Hepatocyte (in vitro differentiated cells): ENCODE measurements at regions not wholly inside any gene's neighbourhood (a gene's known extent, or its start where the extent isn't known, plus 50 kb on each side); places are given as distances from the start of the nearest gene placed in this dataset.

Experiments used
- DNase-seq: peaks from one replicate; pipeline ENCODE4 v3.0.0-alpha.2; 2016; ENCODE audit warnings: low spot score
- H2AFZ ChIP-seq: fragments of 200-600 bp; sonication (generic); 2 replicates; pipeline ENCODE4 v1.6.0; 2016; ENCODE audit warnings: antibody characterized with exemption, mild to moderate bottlenecking
- H3K27ac ChIP-seq: fragments of 200-600 bp; sonication (generic); 2 replicates; pipeline ENCODE4 v1.5.1; 2016; ENCODE audit warnings: mild to moderate bottlenecking
- H3K27me3 ChIP-seq: fragments of 200-600 bp; sonication (generic); 2 replicates; pipeline ENCODE4 v1.6.1; 2016
- H3K36me3 ChIP-seq: fragments of 200-600 bp; sonication (generic); replicated peaks from 2 replicates; pipeline ENCODE4 v1.5.1; 2016; ENCODE audit warnings: low read depth; ENCODE audit not compliant: insufficient read depth
- H3K4me1 ChIP-seq: fragments of 200-600 bp; sonication (generic); 2 replicates; pipeline ENCODE4 v1.5.1; 2016; ENCODE audit warnings: mild to moderate bottlenecking, moderate library complexity; ENCODE audit not compliant: insufficient read depth
- H3K4me2 ChIP-seq: fragments of 200-600 bp; sonication (generic); 2 replicates; pipeline ENCODE4 v1.6.0; 2016
- H3K4me3 ChIP-seq: fragments of 200-600 bp; sonication (generic); 2 replicates; pipeline ENCODE4 v1.5.1; 2016; ENCODE audit warnings: mild to moderate bottlenecking
- H3K79me2 ChIP-seq: fragments of 200-600 bp; sonication (generic); 2 replicates; pipeline ENCODE4 v1.6.0; 2017; ENCODE audit warnings: mild to moderate bottlenecking
- H3K9me2 ChIP-seq: fragments of 200-600 bp; sonication (generic); replicated peaks from 2 replicates; pipeline ENCODE4 v1.6.0; 2017; ENCODE audit warnings: mild to moderate bottlenecking; ENCODE audit not compliant: insufficient read depth
- H3K9me3 ChIP-seq: fragments of 200-600 bp; sonication (generic); 2 replicates; pipeline ENCODE4 v1.5.1; 2016; ENCODE audit warnings: low read depth, mild to moderate bottlenecking
- H4K20me1 ChIP-seq: fragments of 200-600 bp; sonication (generic); 2 replicates; pipeline ENCODE4 v1.6.0; 2016; ENCODE audit warnings: mild to moderate bottlenecking; ENCODE audit not compliant: insufficient read depth, poor library complexity, severe bottlenecking
- CTCF ChIP-seq: fragments of 200-600 bp; sonication (generic); IDR thresholded peaks from 2 replicates; pipeline ENCODE4 v1.5.1; 2016; ENCODE audit warnings: antibody characterized with exemption, mild to moderate bottlenecking; ENCODE audit not compliant: poor library complexity
- EZH2 ChIP-seq: fragments of 200-600 bp; sonication (generic); IDR thresholded peaks from 2 replicates; pipeline ENCODE4 v1.6.1; 2016; ENCODE audit warnings: antibody characterized with exemption, mild to moderate bottlenecking, borderline replicate concordance
- EZH2phosphoT487 ChIP-seq: fragments of 200-600 bp; sonication (generic); IDR thresholded peaks from one replicate; pipeline ENCODE4 v1.6.1; 2018; ENCODE audit warnings: antibody characterized with exemption, mild to moderate bottlenecking, low read depth, moderate library complexity; ENCODE audit not compliant: unreplicated experiment, severe bottlenecking
- WGBS: methylation state at CpG from one replicate; pipeline ENCODE4 v1.1.6; 2016; ENCODE audit warnings: low lambda C conversion rate; ENCODE audit errors: missing lambda C conversion rate; 5-methylcytosine and 5-hydroxymethylcytosine counted together

GRCh38 chr17:79223953-79224352 is 149.3 kb downstream of the ENGASE start:
- TF ChIP-seq EZH2phosphoT487 (no peak), CTCF (no peak), EZH2 (no peak)
- Histone ChIP-seq H3K27me3 (peaks cover 48% of the 10 kb centered on the region), H2AFZ (no peak overlapping the region), H3K9me2 (no peaks in the 10 kb centered on the region), H3K36me3 (no peaks in the 10 kb centered on the region), H3K4me1 (no peaks in the 10 kb centered on the region), H3K4me2 (no peak overlapping the region), H3K4me3 (no peak overlapping the region), H3K79me2 (no peaks in the 10 kb centered on the region), H3K27ac (no peak overlapping the region), H4K20me1 (no peaks in the 10 kb centered on the region), H3K9me3 (no peaks in the 10 kb centered on the region)
- 74% methylated on average over 8 of the region's 8 CpGs for WGBS
- DNase-seq: no peak

- TF ChIP-seq CTCF (no peak), EZH2 (no peak), EZH2phosphoT487 (no peak)
- DNase-seq: no peak
- peaks cover 50% of the 10 kb centered on the region for H3K27me3 ChIP-seq
Observed at GRCh38 chr17:79223471-79223870, 148.8 kb downstream of the ENGASE start.

GRCh38 chr17:79221597-79221996 is 147.0 kb downstream of the ENGASE start:
- DNase-seq: no peak
- H3K4me2 ChIP-seq: no peak overlapping the region
- H4K20me1 ChIP-seq: no peaks in the 10 kb centered on the region
- H3K36me3 ChIP-seq: no peaks in the 10 kb centered on the region
- H2AFZ ChIP-seq: no peak overlapping the region
- no peaks in the 10 kb centered on the region for H3K79me2 ChIP-seq
- H3K4me1 ChIP-seq: no peaks in the 10 kb centered on the region
- H3K9me2 ChIP-seq: no peaks in the 10 kb centered on the region
- WGBS: 86% methylated on average over 7 of the region's 8 CpGs
- TF ChIP-seq EZH2: no peak
- H3K27ac ChIP-seq: no peak overlapping the region
- no peaks in the 10 kb centered on the region for H3K9me3 ChIP-seq
- H3K27me3 ChIP-seq: peaks cover 50% of the 10 kb centered on the region
- no peak overlapping the region for H3K4me3 ChIP-seq

More at GRCh38 chr17:79223471-79223870, 148.8 kb downstream of the ENGASE start:
- Histone ChIP-seq H4K20me1 (no peaks in the 10 kb centered on the region), H3K79me2 (no peaks in the 10 kb centered on the region), H3K4me3 (no peak overlapping the region), H3K36me3 (no peaks in the 10 kb centered on the region), H3K9me3 (no peaks in the 10 kb centered on the region), H3K27ac (no peak overlapping the region), H3K4me2 (no peak overlapping the region), H3K4me1 (no peaks in the 10 kb centered on the region), H3K9me2 (no peaks in the 10 kb centered on the region), H2AFZ (no peak overlapping the region)
- 54% methylated on average over 9 of the region's 9 CpGs for WGBS

- peak overlapping the region; percentile 62 for H3K4me2 ChIP-seq
Observed at GRCh38 chr17:79220713-79221291, 146.2 kb downstream of the ENGASE start.

More at GRCh38 chr17:79220713-79221291, 146.2 kb downstream of the ENGASE start:
- Histone ChIP-seq H3K79me2 (no peaks in the 10 kb centered on the region), H3K36me3 (no peaks in the 10 kb centered on the region), H4K20me1 (no peaks in the 10 kb centered on the region), H3K4me3 (no peak overlapping the region), H2AFZ (no peak overlapping the region), H3K27me3 (peaks cover 50% of the 10 kb centered on the region), H3K9me2 (no peaks in the 10 kb centered on the region), H3K4me1 (no peaks in the 10 kb centered on the region), H3K27ac (no peak overlapping the region), H3K9me3 (no peaks in the 10 kb centered on the region)
- 40% methylated on average over 21 of the region's 21 CpGs for WGBS
- no peak for DNase-seq
- TF ChIP-seq EZH2: peak; percentile 21
- no peak for TF ChIP-seq CTCF
